Heart left ventricle (tissue), 13 donors: ENCODE measurements at regions not wholly inside any gene's neighbourhood (a gene's known extent, or its start where the extent isn't known, plus 50 kb on each side); places are given as distances from the start of the nearest gene placed in this dataset.

ENCODE experiments used
- POLR2A ChIP-seq, 2 donors: fragments of 450-650 bp; IDR thresholded peaks; one replicate each; pipeline ENCODE4 v1.6.1; 2017; ENCODE audit warnings: antibody characterized with exemption in 2 of 2, mild to moderate bottlenecking in 2 of 2, moderate library complexity in 2 of 2
- TF ChIP-seq, protein P1 (sequence below), 12 donors: fragments of 200-600 bp; sonication (generic) in 4 of 12; IDR thresholded peaks; one replicate each; pipeline versions ENCODE4 v1.5.0 to v1.8.0; 2018 to 2022; ENCODE audit warnings: antibody characterized with exemption in 12 of 12, mild to moderate bottlenecking in 5 of 12
- donor health status: ischemic (EF 13 %, LVEDD 7.1; RV severe dilation, severe dysfunction).
- donor health status: DM: no; HTN: yes; CAD: no.
- donor health status: DM: no; HTN: no; CAD: no.
- donor health status: ischemic (EF 25% LVEDD 6.9; RV normal size, moderate dysfunction).
- donor health status: ischemic (EF 25% LVEDD 5.7; RV mildly dilated, moderate dysfunction).
- donor health status: ischemic (EF 35%, LVEDD 5.7; RV mildly dilated, moderate dysfunction).
- donor health status: nonischemic (EF 11% LVEDD 7.7; RV severe dilation, severe dysfunction).
- donor health status: DM: yes; HTN: yes; CAD: no.
- donor health status: PGD.
- donor health status: ischemic (EF 29% LVEDD 5.4; RV normal size, mild dysfunction).
- donor health status: nonischemic (EF 23%, LVEDD 6.1; RV moderate dilation, normal function).

DNA sequence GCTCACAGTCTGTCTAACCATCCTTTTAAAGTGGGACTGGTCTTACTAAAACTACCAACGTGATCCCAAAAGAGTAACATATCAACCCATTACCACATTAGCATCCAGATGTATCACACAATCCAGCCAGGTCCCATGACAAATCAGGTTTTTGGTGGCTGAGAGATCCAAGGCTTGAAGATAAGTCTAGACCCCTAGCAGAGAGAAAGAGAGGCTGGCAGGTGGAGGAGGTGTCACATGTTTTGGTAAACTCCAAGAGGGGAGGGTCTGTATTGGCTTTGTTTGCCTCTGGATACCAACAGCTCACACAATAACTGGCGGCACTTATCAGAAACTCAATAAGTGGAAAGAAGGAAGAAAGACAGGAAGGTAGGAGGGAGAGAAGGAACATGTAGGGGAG lies 357.6 kb downstream of the SS18 start:
- TF ChIP-seq, protein P1, sequence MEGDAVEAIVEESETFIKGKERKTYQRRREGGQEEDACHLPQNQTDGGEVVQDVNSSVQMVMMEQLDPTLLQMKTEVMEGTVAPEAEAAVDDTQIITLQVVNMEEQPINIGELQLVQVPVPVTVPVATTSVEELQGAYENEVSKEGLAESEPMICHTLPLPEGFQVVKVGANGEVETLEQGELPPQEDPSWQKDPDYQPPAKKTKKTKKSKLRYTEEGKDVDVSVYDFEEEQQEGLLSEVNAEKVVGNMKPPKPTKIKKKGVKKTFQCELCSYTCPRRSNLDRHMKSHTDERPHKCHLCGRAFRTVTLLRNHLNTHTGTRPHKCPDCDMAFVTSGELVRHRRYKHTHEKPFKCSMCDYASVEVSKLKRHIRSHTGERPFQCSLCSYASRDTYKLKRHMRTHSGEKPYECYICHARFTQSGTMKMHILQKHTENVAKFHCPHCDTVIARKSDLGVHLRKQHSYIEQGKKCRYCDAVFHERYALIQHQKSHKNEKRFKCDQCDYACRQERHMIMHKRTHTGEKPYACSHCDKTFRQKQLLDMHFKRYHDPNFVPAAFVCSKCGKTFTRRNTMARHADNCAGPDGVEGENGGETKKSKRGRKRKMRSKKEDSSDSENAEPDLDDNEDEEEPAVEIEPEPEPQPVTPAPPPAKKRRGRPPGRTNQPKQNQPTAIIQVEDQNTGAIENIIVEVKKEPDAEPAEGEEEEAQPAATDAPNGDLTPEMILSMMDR (IDR thresholded peaks at IDR 0.05) = no peak
- no peak for TF ChIP-seq POLR2A (IDR thresholded peaks at IDR 0.05)
